ENCODE measurements at regions not wholly inside any gene's neighbourhood (a gene's known extent, or its start where the extent isn't known, plus 50 kb on each side); places are given as distances from the start of the nearest gene placed in this dataset.
"Not testable (repeated sequence)": the region's sequence is repeated elsewhere in the genome, so short reads cannot be mapped to it uniquely, and the experiment has no call there.

- DNase-seq (ENCODE audit: low spot score), result no peak
Observed at GRCh38 chr2:51387235-51387634, 355.3 kb upstream of the NRXN1 start.

DNA sequence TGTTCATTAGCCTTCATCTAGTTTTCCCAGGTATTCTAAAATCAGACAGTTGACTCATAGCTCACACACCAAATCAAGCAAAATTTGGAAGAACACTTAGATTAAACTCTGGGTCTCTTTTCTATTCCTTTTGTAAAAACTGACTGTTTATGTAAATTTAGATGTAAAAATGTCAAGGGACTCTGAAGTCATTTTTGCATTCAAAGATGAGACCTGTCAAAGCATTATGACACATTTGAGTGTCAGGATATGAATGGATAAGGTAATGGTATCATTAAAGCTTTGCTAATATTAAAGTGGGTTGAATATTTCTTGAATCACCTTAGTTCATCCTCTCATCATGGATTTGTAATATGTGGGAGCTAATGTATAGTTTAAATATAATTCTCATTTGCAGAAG lies 348.1 kb upstream of the NRXN1 start:
- no peak for DNase-seq (ENCODE audit: low spot score)

DNA sequence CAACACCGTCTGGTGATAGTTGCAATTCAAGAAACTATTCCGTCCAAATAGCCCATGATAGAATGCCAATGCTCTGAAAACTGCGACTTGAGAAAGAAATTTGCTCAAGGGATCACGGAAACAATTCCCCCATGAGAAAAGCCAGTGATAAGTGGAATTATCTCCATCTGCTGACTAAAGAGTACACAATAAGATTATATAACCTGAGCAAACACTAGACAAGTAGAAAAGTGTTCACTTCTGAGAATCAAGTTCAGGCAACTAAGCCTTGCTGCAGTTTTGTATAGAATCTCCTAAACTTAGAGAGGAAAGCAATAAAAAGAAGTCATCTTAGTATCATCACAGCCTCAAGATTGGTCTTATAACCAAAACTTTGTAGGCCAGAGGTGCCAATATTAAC lies 336.3 kb upstream of the NRXN1 start:
- no peak for DNase-seq (ENCODE audit: low spot score)

GRCh38 chr2:51350100-51350499 lies 318.2 kb upstream of the NRXN1 start:
- DNase-seq (ENCODE audit: low spot score), result no peak

- DNase-seq (ENCODE audit: low spot score), result no peak
Observed at GRCh38 chr2:51344886-51345285, 313.0 kb upstream of the NRXN1 start.

DNA sequence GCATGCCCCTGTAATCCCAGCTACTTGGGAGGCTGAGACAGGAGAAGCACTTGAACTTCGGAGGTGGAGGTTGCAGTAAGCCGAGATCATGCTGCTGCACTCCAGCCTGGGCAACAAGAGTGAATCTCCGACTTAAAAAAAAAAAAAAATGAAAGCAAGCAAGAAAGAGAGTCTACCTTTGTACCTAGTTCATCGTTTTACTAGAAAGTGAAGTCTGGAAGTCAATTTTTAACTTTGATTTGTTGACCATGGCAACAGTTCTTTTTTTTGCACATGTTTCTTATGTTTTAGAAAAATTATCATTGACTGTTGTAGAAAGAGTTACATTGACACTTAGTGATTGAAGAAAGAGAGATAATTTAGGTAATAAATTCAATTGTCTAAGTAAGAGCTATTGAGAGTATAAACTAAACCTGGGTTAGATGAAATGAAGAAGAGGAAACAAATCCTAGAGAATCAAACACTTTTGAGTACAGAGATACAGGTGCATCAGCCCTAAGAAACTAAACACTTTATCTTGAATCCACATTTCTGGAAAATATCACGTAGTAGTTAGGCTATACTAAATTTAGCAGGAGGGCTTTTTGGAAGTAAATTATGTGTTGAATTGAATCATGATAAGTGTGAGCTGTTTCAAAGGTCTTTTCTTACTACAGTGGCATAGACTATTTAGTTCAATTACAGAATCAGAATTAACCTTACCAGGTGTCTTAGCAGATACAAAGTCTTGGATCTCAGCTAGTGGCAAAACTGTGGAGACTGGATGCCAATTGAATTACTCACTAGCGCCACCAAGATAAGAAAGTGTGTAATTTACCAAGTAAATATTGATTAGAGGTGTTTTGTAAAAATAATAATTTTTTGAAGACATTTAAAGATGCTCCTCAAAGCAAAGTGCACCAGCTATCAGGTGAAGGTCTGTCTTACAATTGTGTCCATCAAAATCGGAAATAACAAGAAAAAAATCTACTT lies 303.4 kb upstream of the NRXN1 start:
- DNase-seq (ENCODE audit: low spot score), result peak; percentile 19

DNA sequence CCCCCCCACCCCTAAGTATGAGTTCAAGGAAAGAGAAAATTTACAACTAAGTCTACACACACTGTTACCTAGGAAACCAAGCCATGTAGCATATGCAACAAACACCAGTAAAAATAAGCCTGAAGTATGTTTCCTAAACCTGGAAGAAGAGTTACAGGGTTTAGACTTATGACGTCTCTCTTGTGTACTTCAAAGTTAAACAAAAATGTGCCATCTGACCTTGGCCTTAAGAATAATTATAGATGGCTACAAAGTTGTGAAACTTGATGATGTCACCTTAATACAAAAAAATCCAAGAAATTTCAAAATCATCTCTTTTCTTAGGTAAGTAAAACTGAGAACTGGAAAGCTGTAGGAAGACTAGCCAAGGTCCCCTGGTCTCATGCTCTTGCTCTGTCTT lies 297.6 kb upstream of the NRXN1 start:
- DNase-seq (ENCODE audit: low spot score), result no peak

- no peak for DNase-seq (ENCODE audit: low spot score)
Observed at GRCh38 chr2:51324051-51324450, 292.1 kb upstream of the NRXN1 start.

GRCh38 chr2:51322613-51323012 lies 290.7 kb upstream of the NRXN1 start:
- no peak for DNase-seq (ENCODE audit: low spot score)

DNA sequence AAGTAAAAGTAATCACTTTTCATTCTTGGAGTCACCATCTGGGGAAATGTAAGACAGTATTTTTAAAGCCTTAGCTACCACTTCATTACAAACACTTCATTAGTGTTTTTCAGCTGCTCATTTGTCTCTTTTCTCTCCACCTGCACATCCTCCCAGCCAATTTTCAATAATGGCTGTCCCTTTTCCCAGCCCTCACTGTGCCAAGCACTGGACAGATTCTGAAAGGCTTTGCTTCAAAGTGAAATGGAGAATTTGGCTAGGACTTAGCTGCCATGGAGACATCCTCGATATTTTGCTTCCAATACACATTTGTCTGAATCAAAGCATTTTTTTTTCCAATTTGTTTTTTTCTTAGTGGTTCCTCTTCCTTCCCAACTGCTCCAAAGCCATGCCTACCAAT lies 272.4 kb upstream of the NRXN1 start:
- no peak for DNase-seq (ENCODE audit: low spot score)

- no peak for DNase-seq (ENCODE audit: low spot score)
Observed at GRCh38 chr2:51301381-51301780, 269.4 kb upstream of the NRXN1 start.

DNA sequence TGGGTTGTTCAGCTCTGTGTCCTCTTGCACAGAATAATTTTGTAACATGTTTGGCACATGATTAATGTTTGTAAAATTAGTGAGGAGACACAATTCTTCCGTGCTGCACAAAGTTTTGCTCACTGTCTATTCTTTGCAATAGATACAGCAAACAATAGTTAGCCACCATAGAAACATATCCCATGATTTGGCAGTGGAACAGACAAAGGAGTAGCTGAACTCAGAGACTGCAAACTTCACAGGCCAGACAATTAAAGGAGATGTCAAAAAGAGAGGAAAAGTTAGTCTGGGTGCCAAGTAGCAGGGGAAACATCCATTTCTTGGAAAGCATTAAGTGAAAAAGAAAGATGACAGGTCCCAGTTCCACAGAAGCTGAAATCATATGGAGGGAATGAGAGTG lies 267.4 kb upstream of the NRXN1 start:
- DNase-seq (ENCODE audit: low spot score), result no peak

DNA sequence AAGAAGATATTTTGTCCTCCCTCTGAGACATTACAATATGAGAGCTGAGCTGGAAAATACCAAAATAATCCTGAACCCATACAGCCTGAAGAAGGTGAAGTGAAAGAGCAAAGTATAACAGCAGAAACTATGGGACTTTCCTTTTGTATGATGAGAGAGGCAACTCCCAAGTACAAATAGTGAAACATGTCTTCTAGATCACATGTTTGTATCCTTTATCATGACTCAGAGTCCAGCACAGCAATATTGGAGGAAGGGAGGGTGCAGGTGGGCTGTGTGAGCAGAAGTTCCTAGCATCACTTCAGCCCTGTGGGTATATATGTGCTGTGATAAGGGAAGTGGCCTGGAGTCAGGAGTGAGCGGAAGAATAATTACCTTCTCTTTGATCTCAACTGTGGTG lies 265.6 kb upstream of the NRXN1 start:
- DNase-seq (ENCODE audit: low spot score), result no peak

DNA sequence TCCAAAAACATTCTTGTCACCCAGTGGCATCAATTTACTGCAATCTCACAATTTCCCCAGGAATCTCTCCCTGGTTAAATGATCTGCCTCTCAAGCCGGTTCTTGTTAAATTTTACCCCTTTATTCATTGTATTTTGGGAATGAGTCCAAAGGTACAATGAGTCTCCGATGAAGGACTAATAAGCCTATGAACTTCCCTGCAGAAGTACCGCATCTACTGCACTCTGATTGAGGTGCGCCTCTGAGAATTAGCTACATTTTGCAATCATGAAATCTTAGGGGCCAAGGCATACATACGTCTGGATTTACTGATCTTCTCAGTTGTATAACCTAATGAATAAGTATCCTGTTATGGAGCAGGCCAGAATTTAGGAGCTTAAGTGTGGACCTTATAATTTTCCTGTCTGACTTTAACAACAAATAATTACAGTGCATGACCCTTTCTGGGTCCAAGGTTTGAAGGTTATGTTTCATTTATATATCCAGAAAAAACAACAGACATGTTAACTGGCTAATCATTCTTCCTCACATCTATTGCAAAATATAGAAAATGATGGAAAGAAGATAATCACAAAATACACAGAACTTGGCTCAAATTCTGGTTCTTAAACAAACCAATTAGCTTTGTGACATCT lies 261.8 kb upstream of the NRXN1 start:
- no peak for DNase-seq (ENCODE audit: low spot score)

GRCh38 chr2:51291762-51292551 lies 260.0 kb upstream of the NRXN1 start:
- DNase-seq (ENCODE audit: low spot score), result no peak

- no peak for DNase-seq (ENCODE audit: low spot score)
Observed at GRCh38 chr2:51290725-51291124, 258.8 kb upstream of the NRXN1 start.

DNA sequence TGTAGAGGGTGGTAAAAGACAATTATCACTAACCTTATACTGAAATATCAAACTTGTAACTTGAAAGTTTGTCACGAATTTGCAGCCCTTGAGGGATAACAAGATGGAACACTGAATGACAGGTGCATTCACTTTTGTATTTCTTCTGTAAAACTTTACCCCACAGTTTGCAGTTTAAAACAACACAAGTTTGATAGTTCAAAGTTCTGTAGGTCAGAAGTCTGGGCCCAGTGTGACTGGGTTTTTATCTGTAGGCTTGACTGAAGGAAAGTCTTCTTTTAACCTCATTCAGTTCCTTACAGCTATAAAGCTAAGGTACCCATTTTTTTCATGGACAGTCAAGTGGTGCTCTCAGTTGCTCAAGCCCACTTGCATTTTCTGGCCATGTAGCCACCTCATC lies 257.1 kb upstream of the NRXN1 start:
- DNase-seq (ENCODE audit: low spot score), result no peak

GRCh38 chr2:51268191-51268590 lies 236.3 kb upstream of the NRXN1 start:
- DNase-seq (ENCODE audit: low spot score), result no peak

- DNase-seq (ENCODE audit: low spot score), result no peak
Observed at GRCh38 chr2:51265539-51265938, 233.6 kb upstream of the NRXN1 start.

DNA sequence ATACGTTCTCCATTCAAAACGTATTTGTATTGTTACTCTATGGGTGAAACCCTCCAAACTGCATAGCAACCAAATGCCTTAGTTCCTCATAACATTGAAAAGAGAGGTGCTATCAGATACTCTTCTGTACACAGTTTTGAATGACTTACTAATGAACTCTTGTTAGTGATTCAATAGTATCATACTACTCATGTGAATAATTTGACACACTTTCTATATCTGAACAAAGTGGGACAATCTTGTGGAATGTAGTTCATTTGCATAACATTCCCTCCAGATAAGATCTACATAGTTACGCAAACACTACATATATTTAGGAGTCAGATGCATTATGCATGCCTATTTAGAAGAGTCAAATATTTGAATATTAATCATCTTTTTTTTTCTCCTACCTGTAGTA lies 232.0 kb upstream of the NRXN1 start:
- no peak for DNase-seq (ENCODE audit: low spot score)

- DNase-seq (ENCODE audit: low spot score), result not testable (repeated sequence)
Observed at GRCh38 chr2:51263101-51263500, 231.2 kb upstream of the NRXN1 start.

DNA sequence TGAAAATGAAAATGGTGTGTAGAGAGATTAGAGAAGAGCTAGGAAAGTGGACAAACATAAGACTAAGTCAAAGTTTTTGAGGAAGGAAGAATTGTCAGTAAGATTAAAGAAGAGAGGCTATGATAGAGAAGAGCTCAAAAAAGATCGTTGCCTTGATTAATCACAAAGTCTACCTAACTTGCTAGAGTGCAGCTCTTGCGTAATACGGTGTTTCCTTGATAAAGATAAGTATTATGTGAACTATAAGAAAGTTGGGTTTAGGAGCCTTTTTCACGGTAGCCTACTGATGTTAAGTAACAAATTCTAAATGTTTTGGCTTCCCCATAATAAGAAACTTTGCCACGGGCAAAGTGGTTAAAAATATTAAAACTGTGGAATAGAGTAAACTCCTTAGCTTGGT lies 226.4 kb upstream of the NRXN1 start:
- no peak for DNase-seq (ENCODE audit: low spot score)

Data from HT-29 (cell line).